DMS 273 (cell line): ENCODE measurements at regions not wholly inside any gene's neighbourhood (a gene's known extent, or its start where the extent isn't known, plus 50 kb on each side); places are given as distances from the start of the nearest gene placed in this dataset.
A peak's percentile ranks its signal among the peaks of the same experiment; 100 is the strongest.

Experiments used
- DNase-seq: peaks from one replicate; lab custom pipeline; 2025; ENCODE audit not compliant: unreplicated experiment; lab: John Stamatoyannopoulos, UW

GRCh38 chr5:135703016-135703550, 124.3 kb upstream of the CXCL14 start:
- DNase-seq = no peak

- no peak for DNase-seq
Observed at GRCh38 chr5:135702191-135702590, 123.4 kb upstream of the CXCL14 start.

- peak; percentile 69 for DNase-seq
Observed at GRCh38 chr5:135700731-135701130, 121.9 kb upstream of the CXCL14 start.

- DNase-seq = no peak
Observed at GRCh38 chr5:135697959-135698345, 119.2 kb upstream of the CXCL14 start.

- DNase-seq = no peak
Observed at GRCh38 chr5:135697251-135697958, 118.6 kb upstream of the CXCL14 start.

GRCh38 chr5:135696317-135696716, 117.5 kb upstream of the CXCL14 start:
- DNase-seq = no peak

- DNase-seq = no peak
Observed at GRCh38 chr5:135695656-135696313, 117.0 kb upstream of the CXCL14 start.

- peak; percentile 44 for DNase-seq
Observed at GRCh38 chr5:135694906-135695305, 116.1 kb upstream of the CXCL14 start.

GRCh38 chr5:135694012-135694411, 115.2 kb upstream of the CXCL14 start:
- DNase-seq = no peak

GRCh38 chr5:135693371-135693955, 114.7 kb upstream of the CXCL14 start:
- DNase-seq = peak; percentile 57

GRCh38 chr5:135691044-135691443, 112.3 kb upstream of the CXCL14 start:
- no peak for DNase-seq

GRCh38 chr5:135690466-135690865, 111.7 kb upstream of the CXCL14 start:
- no peak for DNase-seq

- DNase-seq = no peak
Observed at GRCh38 chr5:135689506-135689905, 110.7 kb upstream of the CXCL14 start.

GRCh38 chr5:135688385-135688784, 109.6 kb upstream of the CXCL14 start:
- DNase-seq = no peak

GRCh38 chr5:135683189-135683588, 104.4 kb upstream of the CXCL14 start:
- no peak for DNase-seq

GRCh38 chr5:135680713-135681112, 101.9 kb upstream of the CXCL14 start:
- no peak for DNase-seq

- no peak for DNase-seq
Observed at GRCh38 chr5:135678640-135679268, 100.0 kb upstream of the CXCL14 start.

- DNase-seq = no peak
Observed at GRCh38 chr5:135671966-135672365, 93.2 kb upstream of the CXCL14 start.

GRCh38 chr5:135671052-135671705, 92.4 kb upstream of the CXCL14 start:
- no peak for DNase-seq

- no peak for DNase-seq
Observed at GRCh38 chr5:135670588-135670987, 91.8 kb upstream of the CXCL14 start.

GRCh38 chr5:135669416-135669815, 90.6 kb upstream of the CXCL14 start:
- DNase-seq = peak; percentile 79
